Astrocyte of the hippocampus (primary cell): ENCODE measurements at regions not wholly inside any gene's neighbourhood (a gene's known extent, or its start where the extent isn't known, plus 50 kb on each side); places are given as distances from the start of the nearest gene placed in this dataset.
"Not testable (repeated sequence)": the region's sequence is repeated elsewhere in the genome, so short reads cannot be mapped to it uniquely, and the experiment has no call there.

Source experiments
- DNase-seq: peaks from one replicate; pipeline ENCODE4 v3.0.0; 2011; ENCODE audit warnings: low read depth, low spot score

GRCh38 chr10:3317553-3318479, 145.2 kb upstream of the PITRM1 start:
- DNase-seq = not testable (repeated sequence)

DNA sequence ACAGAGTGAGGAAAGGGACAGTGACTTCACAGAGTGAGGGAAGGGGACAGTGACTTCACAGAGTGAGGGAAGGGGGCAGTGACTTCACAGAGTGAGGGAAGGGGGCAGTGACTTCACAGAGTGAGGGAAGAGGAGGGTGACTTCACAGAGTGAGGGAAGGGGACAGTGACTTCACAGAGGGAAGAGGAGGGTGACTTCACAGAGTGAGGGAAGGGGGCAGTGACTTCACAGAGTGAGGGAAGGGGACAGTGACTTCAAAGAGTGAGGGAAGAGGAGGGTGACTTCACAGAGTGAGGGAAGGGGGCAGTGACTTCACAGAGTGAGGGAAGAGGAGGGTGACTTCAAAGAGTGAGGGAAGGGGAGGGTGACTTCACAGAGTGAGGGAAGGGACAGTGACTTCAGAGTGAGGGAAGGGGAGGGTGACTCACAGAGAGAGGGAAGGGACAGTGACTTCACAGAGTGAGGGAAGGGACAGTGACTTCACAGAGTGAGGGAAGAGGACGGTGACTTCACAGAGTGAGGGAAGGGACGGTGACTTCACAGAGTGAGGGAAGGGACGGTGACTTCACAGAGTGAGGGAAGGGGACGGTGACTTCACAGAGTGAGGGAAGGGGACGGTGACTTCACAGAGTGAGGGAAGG, 142.0 kb upstream of the PITRM1 start:
- DNase-seq = not testable (repeated sequence)

GRCh38 chr10:3313784-3314444, 141.3 kb upstream of the PITRM1 start:
- peak; percentile 80 for DNase-seq

DNA sequence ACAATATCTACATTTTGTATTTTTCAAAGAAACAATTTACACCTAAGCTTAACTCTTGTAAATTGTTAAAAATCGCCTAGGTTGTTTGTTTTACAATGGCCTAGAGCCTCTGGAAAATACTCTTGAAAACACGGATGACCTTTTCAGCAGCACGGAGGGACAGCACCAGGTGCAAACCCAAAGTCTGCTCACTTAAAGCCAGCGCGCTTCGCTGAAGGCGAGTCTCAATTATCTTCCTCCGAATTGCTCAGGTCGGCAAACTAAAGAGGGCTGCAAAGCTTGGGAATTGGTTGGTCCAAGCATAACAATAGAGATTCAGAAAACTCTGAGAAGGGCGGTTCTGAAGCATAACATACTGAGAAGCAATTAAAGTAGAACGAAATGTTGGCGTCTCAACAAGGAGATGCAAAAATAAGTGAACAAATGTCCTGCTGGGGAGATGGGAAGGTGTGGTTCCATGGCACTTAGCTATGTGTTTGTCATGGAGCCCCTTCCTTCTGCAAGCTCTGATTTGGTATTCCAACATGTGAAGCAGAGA, 139.9 kb upstream of the PITRM1 start:
- no peak for DNase-seq

- no peak for DNase-seq
Observed at GRCh38 chr10:3310016-3310784, 137.6 kb upstream of the PITRM1 start.

DNA sequence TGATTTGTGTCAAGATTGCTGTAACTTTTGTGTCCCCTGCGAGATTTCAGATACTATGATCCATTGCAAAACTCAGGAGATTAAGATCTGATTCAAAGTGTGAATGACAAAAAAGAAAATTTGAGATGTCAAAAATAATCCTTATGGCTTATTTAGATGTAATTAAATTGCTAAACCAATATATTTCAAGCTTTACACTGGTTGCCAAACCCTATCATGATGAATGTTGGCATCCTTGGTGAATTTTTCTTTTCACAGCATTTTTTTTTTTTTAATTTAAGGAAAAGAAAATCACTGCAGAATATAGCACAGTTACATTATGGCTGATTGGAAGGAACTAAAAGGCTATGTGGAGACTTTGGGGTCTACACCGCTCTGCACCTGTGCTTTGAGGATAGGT, 133.5 kb upstream of the PITRM1 start:
- DNase-seq = no peak

DNA sequence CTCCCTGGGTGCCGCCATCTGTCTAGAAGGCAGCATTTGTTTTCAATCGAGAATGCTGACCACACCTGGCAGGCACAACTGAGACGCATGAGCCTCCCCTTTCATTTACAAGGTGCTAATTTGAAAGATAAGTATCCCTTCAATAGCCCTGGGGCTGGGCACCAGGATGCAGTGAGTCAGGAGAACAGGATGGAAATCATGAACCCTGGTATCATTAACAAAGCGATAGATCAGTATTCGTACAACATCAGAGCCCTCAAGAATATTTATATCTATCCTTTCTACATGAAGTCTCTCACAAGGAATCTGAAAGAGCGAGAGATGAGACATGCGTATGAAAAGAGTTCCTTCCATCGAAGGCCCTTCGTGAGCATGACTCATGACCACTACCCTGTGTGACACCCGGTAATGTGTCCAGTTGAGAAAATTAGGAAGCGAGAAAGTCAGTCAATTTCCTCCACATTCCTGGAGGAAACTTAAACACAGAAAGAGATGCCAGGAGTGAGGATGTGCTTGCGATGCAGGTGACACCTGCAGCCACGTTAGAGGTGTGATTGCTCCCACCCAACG, 123.1 kb upstream of the PITRM1 start:
- DNase-seq = no peak

- DNase-seq = no peak
Observed at GRCh38 chr10:3294919-3295581, 122.5 kb upstream of the PITRM1 start.

- DNase-seq = peak; percentile 33
Observed at GRCh38 chr10:3293581-3294431, 121.2 kb upstream of the PITRM1 start.

- no peak for DNase-seq
Observed at GRCh38 chr10:3292636-3293035, 120.1 kb upstream of the PITRM1 start.

- DNase-seq = no peak
Observed at GRCh38 chr10:3290550-3290949, 118.0 kb upstream of the PITRM1 start.

- no peak for DNase-seq
Observed at GRCh38 chr10:3287572-3288445, 115.2 kb upstream of the PITRM1 start.

DNA sequence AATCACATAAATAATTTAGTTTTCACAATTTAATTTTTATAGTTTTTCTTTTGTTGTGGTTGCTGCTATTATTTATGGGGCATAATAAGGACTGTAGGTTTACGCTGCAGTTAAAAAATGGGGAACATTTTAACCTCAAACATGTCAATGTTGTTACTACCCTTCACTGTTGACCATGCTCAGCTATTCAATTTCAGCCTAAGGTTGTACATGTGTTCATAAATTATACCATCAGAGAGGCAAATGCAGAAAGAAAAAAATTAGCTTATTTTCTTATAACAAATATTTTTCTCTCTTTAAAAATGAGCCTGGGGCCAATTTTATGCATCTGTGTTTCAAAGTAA, 110.1 kb upstream of the PITRM1 start:
- no peak for DNase-seq

DNA sequence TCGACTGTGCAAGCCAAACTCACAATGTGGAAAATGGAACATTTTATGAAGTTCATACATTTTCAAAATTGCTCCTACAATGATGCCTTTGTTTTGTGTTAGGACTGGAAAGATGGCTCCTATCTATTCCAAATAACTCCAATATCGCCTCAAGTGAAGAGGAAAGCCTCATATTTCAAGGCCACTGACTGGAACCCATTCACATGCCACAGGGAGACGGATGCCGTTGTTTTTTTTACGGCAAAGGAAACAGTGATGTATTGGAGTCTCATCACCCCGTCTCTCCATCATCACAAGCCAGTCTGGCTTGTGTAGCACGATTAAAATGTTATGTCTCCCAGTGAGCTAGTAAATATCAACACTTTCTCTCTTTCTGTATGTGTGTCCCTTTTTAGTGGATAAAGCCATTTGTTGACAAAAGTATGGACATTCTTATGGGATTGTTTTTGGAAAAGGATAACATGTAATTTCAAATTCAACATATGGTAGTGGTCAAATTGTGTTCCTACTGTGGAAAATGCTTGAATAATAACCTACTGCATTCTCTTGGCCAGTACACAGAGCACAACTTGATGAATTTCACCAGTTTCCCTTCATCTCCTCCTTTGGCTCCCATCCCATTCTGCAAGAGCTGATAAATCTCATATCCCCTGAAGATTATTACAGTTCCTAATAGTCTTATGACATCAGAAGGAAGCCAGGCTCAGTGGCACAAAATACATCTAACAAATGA, 109.5 kb upstream of the PITRM1 start:
- no peak for DNase-seq

DNA sequence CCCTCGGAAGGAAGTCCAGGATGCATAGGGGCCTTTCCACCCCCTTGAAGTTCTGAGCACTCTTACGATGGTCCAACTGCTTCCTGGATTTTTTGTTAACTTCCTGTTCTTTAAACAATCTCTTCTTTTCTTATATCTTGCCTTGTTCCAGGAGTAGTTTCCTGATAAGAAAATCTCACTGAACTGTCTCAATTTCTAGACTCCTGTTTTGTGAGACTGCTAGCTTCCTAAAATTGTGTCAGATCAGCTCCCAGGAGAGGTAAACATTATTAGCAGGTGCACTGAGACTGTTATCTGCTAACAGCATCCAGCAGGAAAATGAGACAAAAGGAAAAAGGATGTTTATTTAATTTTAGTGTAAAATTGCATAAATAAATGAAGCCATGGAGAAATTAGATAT, 106.2 kb upstream of the PITRM1 start:
- DNase-seq = no peak

DNA sequence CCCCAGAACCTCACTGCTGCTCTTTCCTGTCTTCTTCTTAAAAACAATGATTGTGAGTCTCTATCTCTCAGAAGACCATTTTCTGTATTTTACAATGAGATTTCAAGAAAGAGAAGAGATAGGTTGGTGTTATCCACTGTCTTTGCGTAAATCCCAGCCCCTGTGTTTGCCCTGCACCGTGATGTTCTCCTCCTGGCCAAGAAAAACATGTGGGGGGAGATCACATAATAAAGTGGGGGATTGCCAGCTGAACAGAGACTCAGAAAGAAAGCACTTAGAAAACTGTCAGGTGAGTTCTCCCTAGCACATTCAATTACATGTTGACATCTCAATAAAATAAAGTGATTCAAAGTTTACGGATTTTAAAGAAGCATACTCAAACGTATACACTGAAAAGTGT, 105.0 kb upstream of the PITRM1 start:
- no peak for DNase-seq

DNA sequence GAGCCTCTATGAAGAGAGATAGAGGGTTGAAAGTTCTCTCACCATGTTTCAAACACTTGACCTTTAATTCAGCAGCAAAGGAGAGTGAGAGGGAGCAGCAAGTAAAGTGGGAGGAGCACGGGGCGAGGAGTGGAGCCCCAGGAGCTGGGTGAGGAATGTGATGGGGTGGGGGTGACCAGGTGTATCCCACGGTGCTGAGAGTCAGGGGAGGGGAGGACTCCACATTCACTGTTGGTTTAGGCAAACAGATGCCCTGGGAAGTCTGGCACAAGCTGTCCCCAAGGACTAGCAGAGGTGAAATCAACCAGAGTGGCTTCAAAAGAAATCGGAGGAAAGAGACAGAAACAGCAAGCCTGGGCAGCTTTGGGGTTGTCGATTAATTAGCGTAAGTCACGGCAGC, 101.8 kb upstream of the PITRM1 start:
- DNase-seq = no peak

GRCh38 chr10:3273966-3274365, 101.4 kb upstream of the PITRM1 start:
- DNase-seq = no peak
